Ureter (tissue), 1 donor: ENCODE measurements at regions not wholly inside any gene's neighbourhood (a gene's known extent, or its start where the extent isn't known, plus 50 kb on each side); places are given as distances from the start of the nearest gene placed in this dataset.

Experiments used
- DNase-seq: peaks from one replicate; pipeline ENCODE4 v3.0.0-alpha.2; 2020; ENCODE audit warnings: low spot score
- donor health status: DM: yes; HTN: yes; CAD: no.

DNA sequence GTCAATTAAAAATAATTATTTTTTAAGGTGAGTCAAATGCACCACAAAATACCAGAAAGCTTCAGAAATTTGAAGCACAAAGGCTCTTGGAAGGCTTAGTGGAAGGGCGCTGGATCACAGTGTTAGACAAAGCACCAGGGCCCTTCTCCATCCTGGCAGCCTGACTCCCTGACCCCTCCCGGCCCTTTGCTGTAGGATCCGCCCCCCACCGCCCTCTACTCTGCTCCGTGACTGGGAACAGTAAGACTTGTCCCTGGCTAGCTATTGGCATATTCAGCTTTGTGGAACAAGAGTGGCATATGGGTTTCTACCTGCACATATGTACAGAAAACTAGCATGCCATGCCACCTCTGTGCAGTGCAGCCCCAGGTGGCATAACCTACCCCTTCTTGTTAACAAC is 222.1 kb downstream of the SYK start:
- DNase-seq = no peak

DNA sequence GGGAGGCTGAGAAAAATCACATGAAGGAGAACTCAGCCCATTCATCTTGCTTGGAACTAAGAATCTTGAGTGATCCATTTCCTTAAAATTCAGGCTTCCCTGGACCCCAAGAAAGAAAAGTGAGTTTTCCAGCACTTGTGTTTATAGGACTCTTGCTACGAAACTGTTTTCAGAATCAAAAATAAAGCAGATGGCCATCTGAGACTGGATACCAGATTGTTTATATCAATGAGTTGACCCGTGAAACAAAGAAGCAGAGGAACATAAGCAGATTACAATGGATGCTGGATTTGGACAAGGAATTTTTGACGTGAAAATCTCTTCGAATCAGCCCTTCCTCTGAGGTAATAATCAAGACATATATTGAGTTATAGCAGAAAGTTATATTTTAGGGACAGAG is 223.2 kb downstream of the SYK start:
- no peak for DNase-seq

DNA sequence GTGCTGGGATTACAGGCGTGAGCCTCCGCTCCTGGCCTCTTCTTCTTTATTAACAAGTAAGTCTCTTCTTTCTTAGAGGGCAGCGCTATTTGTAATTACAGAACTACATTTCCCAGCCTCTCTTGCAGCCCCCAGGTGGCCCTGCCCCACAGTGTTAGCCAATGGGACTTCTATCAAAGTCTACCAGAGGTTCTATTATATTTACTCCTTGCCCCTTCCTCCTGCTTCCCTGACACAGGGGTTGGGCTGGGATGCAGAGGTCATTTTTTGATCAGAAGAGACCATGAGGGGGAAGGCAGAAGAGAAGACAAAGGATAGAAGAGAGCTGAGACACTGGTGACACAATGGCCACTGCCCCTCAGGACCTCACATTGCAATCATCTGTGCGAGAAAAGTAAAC is 224.2 kb downstream of the SYK start:
- no peak for DNase-seq

DNA sequence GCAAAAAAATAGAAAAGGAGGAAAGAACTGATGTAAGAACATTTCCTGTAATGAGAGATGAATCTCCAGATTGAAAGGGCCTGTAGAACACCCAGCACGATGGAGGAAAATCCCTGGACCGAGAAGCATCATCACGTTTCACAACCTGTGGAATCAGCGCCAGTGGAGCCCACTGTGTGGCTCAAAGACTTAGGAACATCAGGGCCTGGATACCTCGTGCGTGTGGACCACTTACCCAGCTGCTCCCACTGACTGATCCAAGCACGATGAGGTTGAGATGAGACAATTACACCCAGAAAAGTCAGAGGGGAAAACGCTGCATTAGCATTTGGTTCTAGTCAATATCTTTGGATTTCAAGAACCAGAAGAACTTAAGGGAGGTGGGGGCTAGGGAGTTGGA is 224.6 kb downstream of the SYK start:
- DNase-seq = no peak

DNA sequence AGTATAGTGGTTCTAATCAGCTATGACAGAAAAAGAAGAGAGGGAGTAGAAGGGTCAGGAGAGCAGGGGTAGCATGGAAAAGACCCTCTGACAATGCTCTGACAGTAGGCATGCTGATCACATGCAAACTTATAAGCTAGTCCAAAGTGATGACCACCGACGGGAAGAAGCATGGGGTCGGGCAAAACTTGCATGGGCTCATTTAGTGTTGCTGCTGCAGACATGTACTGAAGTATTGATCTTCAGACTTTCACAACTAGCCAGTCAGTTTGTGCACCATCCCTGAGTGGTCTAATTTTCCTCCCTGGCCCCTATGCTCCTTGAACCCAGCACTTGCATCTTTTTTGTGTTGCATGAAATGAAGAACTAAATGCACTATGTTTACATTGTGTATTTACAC is 225.4 kb downstream of the SYK start:
- no peak for DNase-seq

DNA sequence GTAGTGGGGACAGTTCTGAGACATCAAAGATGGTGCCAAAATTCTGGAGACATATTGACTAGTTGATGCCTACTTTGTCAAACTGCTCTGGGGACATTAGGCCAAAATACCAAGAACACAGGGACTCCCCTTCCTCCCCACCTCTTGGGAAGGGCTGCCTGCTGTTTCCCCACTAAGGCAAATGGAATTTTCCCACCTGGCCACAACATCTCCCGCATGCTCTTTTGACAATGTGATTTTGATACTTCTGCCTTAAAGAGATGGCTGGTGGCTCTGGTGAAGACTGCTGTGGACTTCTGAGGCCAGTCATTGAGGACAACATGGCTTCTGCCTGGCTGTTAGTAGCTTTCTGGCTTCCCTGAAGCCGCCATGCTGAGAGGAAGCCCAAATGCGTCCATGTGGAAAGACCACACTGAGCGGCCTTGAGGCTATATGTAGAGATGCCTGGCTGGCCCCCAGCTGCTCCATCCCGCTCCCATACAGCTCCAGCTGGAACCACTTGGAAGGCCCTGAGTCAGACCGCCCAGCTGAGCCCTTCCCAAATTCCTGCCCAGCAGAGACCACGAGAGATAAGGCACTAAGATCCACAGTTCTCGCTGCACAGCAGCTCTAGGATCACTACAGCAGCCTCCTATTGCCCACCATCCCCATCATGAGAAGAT is 226.7 kb downstream of the SYK start:
- no peak for DNase-seq

DNA sequence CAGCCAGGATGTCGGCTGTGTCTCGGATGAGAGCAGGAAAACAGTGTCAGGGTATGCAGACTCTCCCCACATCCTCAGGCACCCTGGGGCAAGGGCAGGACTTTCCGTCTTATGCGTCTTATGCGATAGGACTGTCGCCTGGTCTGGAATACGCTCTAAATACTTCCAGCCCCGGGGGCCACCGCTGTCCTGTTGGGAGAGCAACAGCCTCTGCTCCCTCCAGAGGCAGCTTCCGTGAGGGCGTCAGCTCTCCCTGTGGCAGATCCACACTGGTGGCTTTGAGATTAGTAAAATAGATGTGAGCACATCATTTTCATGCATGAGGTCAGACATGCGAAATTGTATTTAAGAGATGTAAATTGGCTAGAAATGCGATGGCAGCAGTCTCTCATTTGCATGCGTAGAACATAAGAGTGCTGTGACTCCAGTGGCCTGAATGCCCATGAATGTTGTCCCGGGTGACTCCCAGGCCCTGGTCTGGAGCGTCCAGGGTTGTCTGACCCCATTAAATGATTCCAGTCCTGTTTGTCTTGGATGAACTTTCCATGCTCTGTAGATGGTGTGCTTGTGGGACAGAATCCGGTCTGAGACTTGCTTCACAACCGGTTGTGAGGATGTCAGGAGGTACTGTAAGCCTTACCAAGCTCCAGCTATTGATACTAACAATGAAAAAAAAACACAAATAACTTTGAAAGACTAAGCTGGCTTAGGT is 228.2 kb downstream of the SYK start:
- DNase-seq = no peak

DNA sequence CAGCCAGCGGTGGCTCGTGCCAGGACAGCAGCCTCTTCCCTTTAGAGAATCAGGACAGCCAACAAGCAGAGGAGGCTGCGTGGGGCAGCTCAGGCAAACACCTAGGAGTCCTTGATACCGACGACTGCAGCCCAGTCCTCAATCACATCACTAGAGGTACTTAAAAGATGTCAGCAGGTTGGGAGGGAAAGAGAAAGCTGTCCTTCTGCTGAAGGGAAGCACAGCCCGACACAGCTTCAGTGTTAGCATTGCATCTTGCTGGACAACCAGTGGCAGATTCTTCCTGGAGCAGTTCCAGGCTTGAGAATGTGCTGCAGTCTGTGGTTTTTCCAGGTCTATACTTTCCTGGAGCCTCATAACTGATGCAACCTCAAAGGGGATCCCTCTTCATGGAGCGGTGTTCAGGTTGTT is 230.5 kb downstream of the SYK start:
- no peak for DNase-seq

DNA sequence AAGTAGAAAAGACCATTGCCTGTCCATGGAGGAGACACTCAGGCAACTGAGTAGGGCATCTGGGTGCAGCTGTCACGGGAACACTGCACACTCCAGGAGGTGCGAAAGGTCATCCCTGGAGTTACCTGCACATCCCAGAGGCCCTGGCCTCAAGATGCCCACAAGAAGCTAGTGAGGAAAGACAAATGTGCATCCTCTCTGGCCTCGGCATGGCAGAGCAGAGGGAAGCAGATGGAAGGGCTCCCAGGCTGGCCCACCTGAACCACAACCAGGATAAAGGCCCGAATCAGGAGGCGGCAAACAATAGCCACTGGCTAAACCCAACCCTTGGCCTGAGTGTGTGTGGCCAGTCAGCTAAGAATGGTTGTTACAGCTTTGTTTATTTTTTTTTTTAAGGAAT is 231.7 kb downstream of the SYK start:
- no peak for DNase-seq

DNA sequence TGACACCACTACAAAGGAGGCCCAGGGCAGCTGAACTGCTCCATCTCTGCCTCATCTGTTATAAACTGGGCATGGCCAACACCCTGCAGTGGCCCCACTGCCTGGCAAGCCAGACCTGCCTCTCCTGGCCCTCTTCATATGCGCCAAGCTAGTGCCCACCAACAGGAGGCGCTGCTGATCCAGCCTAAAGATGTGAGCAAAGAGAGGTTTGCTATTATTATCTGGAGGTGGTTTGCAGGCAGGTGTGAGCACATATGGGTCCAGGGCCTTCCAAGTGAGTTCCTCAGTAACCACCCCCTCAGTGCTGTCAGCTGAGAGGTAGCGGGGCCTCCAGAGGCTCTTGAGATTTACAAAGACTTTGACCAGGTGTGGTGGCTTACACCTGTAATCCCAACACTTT is 232.2 kb downstream of the SYK start:
- DNase-seq = no peak

DNA sequence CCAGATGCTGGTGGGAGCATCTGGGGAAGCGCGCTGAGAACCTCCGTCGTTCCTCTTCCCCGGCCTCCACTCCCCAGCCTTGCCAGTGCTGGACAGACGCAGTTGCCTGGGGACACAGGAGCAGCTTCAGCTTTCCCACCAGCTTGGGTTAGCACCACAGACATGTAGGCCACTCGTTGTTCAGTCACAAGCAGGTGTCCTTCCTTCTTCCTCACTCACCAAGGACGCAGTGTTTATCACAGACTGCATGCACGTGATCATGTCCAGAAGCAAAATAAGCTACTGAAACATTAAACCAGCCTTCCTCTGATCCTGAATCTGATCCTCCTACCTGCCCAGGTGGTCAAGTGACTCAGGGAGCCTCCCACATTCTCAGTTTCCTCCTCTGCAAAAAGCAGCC is 232.9 kb downstream of the SYK start:
- no peak for DNase-seq

DNA sequence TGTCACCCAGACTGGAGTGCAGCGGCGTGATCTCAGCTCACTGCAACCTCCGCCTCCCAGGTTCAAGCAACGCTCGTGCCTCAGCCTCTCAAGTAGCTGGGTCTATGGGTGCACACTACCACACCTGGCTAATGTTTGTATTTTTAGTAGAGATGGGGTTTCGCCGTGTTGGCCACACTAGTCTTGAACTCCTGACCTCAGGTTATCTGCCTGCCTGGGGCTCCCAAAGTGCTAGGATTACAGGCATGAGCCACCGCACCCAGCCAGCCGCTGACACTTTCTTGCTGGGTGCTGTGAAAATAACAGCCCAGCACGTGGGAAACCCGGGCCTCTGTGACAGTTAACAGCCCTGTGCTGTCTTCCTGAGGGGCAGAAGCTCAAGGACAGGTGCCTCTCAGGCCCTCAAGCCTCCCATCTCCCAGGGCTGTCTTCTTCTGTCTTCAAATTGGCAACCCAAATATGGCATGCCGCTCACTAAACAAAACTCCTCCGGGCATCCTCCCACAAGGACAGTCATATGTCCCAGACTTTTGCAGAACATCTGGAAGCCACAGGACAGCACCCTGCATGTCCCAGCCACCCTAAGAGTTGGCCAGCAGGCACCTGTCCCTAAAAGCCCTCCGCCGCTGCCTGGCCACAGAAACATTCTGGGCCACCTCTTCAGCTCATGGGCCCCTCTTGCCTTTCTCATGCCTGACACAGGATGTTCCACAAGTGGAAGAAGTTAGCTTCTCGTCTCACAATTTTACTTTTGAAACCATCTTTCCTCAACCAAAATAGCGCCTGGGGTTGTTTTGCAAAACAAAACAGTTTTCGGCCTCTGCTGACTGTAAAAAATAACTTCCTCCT is 233.6 kb downstream of the SYK start:
- no peak for DNase-seq

DNA sequence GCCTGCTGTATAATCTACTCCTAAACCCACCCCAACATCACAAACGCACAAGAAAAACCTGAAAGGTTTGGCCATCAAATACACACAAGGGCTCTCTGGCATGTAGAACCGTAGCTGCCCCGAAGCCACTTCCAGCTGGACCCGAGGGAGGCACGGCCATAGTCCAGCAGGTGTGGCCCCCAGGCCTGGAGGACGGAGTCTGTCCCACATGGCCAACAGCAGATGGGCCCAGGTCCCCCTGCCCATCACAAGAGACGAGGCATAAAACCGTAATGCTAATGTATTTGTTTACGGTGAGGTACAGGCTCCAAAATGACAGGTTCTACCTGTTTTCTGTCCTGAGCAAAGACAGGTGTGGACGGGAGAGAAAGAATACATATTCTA is 234.2 kb downstream of the SYK start:
- DNase-seq = no peak

DNA sequence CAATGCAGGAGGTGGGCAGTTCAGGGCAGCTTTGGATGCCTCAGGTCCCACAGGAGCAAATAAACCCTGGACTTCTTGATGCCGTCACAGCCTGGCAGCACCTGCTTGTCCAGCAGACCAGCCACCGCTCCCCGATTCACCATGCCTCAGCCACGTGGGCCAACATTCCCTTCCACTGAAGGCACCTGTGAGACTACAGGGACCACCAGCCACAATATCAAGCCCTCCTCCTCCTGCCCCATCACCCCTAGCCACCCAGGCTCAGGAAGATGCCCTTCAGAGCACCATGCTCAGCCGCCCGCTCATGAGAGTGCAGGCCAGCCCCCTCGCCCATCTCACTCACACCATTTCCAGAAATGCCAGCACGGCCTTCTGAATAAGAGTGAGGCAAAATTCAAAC is 234.7 kb downstream of the SYK start:
- no peak for DNase-seq

DNA sequence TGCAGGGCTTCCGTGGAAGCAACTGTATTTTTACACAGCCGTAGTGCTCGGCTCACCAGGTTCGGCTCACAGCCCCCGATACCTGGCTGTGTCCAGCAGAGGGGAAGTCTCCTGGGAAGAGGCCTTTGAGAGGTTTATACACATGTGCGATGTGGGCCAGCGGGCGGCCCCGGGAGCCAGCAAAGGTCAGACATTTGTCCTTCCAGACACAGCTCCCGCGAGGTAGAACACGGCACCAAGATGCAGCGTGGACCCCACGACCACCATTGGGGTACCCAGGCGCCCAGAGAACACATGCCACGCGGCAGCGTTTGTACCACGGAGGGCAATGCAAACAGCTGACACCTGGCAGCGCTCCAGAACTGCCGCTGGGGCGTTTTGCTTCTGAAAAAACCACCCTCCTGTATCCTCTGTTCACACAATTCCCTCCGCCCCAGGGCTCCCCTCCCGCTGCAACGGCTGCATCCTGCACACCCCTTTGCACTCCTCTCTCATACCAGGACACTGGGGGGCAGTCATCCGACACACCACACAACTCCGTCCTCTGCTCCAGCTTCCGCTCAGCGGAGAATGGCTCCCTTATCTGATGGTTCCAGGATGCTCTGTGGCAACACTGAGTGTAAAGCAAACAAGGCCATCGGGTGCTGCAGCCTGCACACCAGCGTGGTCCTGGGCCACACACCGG is 235.3 kb downstream of the SYK start:
- DNase-seq = peak; percentile 91

DNA sequence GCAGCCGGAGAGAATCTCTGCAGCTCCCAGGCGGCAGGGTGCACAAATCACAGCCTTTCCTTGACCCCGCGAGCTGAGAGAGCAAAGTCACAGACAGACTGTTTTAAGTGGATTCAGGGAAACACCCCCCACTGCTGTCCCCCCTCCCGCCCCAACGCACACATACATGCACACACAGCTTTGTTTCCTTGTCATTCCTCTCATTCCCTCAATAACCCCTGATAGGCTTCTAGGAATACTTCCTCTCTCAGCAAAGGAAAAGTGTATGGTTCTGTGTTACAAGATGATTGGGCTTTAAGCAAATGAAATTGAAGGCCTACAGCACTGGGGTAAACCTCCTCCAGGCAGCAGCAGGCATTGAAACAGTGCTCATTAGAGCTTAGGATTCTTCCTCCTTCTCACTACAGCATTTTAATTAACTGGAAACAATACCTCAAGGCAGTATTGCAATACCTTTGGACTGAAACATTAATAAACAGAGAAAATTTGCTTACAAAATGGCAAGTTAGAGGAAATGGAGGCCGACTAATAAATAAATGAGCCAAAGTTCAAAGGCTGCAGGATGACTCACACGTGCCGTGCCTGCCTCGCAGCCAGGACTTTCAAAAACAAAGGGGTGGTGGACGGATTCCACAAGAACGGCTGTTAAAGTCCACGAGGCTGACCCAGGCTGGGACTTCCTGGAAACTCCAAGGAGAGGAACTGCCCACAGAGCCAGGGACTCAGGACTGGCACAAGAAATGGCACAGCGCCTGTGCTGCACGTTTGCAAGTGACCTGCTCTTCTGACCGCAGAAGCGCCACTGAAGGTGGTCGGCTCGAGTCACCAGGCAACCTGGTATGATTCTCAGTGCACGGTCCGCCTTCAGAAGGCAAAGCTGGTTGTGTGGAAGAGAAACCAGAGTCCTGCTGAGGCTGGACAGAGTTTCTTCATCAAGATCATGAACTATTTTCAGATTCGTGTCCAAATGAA is 236.2 kb downstream of the SYK start:
- DNase-seq = peak; percentile 69

DNA sequence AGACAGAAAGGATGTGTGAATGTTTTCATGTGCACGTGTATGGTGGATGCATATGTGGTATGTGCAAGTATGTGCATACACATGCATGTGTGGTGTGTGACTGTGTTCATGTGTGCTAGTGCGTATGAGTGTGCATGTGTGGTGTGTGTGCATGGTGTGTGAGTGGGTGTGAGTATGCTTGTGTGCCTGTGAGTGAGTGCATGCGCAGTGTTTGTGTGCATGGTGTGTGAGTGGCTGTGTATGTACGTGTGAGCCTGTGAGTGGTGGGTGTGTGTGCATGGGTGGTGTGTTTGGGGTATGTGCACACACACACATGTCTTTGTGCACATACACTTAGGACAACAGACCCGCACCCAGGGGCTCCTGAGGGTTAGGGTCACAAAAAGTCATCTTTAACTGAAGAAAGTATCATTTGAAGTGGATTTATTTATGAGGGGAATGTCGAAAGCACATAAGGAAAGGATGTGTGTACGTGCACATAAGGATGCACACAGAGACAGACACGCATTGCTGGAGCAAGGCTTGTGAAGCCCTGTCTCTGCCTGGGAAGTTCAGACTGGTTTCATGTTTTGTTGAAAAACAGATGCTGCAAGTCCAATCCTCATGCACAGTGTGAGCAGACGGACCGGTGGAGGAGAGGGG is 237.0 kb downstream of the SYK start:
- DNase-seq = no peak

DNA sequence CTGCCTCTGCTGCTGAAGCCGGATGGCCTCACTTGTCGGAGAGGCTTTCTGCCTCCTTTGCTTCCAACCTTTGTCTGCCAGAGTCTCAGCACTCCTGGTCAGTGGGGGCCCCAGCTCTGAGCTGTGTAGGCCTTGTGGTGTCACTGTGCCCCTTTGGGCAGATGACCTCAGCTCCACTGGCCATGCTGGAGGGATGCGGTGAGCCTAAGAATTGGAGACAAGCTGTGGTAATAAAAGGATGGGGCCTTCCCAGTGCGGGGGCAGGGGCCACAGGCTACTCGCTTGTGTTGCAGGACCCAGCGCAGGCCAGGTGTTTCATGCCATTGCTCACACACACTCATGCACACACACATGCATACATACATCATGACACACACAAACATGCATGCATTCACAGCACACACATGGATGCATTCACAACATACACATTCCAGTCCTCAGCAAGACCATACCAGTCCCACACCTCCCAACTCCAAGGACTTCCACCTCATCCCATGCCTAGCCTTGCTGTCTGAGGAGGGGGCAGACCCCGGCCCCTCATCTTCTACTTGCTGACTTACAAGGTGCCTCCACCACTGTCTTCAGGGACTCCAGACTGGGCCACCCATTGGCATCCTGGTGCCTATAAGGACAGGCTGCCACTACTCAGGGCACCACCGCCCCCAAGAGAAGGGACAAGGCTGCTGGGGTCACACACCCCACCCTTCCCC is 237.7 kb downstream of the SYK start:
- DNase-seq = no peak

DNA sequence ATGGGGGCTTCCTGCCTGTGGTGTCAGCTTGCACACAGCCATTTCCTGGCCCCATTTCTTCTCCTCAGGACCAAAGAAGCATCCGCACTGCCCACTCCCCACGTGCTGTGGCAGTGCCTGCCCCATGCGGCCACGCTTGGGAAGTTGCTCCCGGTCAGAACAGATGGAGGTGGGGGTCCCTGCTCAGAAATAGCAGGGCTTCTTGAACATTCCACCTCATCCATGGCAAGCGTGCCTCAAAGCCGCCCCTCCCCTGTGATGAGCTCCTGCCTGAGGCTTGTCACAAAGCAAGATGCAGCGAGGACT is 238.2 kb downstream of the SYK start:
- no peak for DNase-seq
